ENCODE measurements at regions not wholly inside any gene's neighbourhood (a gene's known extent, or its start where the extent isn't known, plus 50 kb on each side); places are given as distances from the start of the nearest gene placed in this dataset.
A peak's percentile ranks its signal among the peaks of the same experiment; 100 is the strongest.
"Not testable (repeated sequence)": the region's sequence is repeated elsewhere in the genome, so short reads cannot be mapped to it uniquely, and the experiment has no call there.

DNA sequence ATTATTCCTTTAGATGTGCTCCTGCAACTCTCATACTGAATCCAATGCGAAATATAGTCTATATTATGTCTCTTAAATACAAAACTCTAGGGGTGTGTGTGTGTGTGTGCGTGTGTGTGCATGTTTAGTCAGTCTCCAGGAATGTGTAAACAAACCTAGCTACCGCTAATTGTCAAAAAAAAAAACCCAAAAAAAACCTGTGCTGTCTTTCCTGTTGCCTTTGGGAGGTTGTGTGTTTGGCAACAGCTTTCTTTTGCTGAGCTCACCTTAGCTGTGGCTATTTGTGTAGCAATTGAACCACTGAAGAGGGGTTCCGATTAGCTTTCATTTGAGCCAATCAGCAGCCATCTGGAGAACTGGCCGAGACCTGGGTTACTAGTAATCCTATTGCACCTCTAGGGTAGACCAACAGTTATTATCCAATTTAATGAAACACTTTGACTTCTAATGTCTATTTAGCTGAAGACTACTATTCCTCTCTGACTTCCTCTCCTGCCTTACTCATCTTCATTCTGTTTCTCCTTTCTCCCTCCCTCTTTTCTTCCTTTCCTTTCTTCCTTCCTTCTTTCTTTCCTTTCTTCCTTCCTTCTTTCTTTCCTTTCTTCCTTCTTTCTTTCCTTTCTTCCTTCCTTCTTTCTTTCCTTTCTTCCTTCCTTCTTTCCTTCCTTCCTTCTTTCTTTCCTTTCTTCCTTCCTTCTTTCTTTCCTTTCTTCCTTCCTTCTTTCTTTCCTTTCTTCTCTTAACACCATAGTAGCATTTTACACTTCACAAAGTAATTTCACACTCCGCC is 471.1 kb downstream of the GBA3 start:
- no peak for DNase-seq

DNA sequence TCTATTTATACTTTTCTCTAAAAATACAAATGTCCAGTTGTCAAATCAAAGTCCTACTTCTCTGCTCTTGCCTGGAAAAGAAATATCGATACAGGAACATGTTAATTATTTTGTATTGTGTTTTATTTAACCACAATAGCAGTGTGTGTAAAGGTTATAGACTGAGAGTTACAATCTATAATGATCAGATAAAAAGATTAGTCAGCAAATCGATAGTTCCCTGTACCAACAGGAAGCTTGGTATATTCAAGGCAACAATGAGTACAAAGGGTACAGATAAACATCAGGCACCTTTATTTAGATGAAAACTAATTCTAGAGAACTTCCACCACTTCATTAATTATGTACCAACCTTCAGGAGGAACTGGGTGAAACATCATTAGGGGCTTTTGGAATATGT is 469.5 kb downstream of the GBA3 start:
- DNase-seq: no peak

GRCh38 chr4:23161787-23162186 is 469.1 kb downstream of the GBA3 start:
- DNase-seq: no peak

GRCh38 chr4:23153076-23153475 is 460.3 kb downstream of the GBA3 start:
- DNase-seq: no peak

- no peak for DNase-seq
Measured at GRCh38 chr4:23149815-23150214, 457.1 kb downstream of the GBA3 start.

- no peak for DNase-seq
Measured at GRCh38 chr4:23144707-23145106, 452.0 kb downstream of the GBA3 start.

DNA sequence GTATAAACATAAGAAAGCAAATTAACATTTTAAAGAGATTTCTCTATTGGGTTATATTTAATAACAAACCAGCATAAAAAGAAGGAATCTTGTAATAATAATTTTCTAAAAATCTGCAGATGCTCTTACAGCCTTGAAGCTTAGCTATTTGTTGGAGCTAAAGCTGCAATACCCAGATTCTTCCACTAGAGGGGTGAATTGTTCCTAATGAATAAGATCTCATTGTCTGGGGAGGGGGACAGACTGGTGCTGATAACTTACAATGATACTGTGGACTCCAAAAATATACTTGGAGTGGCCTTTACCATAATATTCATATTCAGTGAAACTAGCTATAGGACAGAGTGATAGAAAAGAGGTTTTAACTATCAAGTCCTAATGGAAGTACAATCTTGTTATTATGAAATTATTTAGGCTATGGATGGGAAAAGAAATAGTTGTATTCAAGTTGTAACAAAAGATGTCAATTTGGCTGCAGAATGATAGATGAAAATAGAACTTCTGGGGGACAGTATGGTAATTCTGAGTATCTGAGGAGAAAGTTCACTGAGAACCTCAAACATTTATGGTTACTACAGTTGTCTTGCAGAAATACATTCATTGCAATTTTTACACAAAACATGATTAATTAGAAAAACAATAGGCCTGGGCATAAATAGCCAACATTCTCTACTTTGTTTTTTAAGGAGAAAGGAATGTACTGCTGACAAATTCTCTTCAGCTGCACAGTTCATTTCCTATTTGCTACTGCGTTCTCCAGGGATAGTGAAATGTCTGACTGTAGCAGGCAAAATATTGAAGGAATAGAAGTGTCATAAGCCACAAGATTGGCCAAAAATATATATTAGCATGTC is 443.3 kb downstream of the GBA3 start:
- DNase-seq: peak in 1 of 2 experiments; percentile 69

DNA sequence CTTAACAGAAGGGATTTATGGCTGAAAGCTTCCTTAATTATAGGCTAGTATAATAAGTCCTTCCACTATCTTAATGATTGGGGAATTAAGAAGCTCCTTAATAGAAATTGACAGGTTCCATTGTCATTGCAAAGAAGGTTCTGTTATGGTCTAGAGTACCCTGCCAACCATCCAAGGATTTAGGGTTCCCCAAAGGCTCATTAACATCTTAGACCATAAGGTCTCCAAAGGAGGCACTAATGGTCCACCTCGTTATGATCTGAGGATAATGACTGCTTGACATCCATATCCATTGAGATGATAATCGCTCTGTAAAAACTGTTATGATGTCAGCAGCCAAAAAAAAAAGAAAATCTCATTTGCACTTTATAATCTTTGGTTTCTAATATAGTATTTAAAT is 441.6 kb downstream of the GBA3 start:
- DNase-seq: no peak

DNA sequence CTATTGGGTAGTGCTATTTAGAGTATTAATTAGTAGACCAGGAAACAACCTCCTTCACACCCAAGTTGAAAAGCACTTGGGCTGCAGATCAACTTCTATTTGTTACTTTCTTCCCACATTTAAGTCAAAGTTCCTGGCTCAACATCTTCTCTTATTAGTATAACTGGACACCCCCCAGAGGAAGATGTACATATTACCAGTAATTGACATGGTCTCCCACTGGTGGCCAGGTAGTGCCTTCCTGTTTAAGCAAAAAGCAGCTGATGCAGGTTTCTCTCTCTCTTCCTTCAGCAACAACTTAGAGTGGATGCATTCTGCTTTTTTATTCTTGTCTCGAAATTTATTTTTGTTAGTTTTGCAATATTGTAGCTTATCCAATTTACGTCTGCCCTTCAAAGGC is 438.1 kb downstream of the GBA3 start:
- no peak for DNase-seq

DNA sequence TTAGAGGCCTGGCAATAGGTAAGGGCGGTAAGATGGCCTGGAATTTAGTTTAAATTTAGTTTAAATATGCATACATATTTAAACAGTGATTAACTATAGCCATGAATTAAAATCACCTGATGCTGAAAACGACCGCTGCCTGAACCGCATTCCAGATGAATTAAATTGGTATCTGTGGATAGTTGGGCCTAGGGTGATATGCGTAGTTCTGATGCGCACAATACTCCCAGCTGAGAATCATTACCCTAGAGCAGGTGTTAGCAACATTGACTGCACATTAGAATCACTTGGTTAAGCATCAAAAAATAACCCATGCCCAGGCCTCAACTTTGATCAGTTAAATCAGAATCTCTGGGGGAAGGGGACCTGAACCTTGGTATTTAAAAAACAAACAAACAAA is 432.4 kb downstream of the GBA3 start:
- no peak for DNase-seq

DNA sequence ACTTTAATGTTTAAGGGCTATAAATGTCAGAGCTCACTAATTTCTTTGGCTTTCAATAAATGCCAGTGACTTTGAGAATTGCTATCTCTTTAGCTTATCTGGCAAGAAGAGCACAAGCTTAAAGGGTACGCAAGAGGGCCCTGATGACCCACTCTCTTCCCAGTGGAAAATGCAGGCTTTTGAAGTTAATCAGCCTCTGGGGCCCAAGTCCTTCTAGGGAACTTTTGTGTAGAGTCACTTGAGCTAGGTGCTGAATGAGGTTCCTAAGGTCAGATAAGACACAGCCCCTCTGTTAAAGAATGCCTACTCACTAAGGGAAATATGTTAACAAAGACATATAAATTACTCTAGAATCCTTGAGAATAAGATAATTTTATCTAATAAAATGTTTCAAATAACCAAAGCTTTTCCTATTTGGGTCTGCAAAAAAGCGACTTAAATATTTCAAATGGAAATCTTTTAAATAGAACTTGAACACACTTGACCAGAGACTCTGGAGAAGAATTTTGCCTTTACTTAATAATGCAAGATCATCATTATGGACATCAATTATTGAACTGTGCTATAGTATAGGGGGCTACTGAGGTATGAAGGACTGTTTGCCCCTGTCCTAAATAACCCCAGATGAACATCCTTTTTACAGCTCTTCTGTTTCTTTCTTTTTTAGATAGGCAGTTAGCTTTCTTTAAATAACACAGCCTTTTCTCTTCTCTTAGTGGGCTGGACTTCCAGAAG is 430.1 kb downstream of the GBA3 start:
- DNase-seq: no peak

DNA sequence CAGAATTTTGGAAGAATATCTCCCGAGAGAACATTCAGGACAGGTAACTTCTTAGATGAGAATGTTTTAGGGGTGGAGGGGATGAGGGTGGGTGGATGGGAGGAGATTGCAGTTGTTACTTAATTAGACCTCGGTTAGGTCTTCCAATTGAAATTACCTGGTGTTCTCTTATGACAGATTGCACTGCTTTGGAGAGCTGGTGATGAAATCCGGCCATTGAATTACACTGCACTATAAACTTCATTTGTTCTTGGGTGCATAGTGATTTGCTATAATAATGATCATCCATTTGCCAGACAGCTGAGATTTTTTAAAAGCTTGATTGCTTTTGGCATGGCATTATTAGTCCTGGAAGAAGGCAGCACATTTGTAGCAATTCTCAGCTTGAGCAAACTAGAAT is 427.6 kb downstream of the GBA3 start:
- no peak for DNase-seq

GRCh38 chr4:23117826-23118225 is 425.1 kb downstream of the GBA3 start:
- no peak for DNase-seq

DNA sequence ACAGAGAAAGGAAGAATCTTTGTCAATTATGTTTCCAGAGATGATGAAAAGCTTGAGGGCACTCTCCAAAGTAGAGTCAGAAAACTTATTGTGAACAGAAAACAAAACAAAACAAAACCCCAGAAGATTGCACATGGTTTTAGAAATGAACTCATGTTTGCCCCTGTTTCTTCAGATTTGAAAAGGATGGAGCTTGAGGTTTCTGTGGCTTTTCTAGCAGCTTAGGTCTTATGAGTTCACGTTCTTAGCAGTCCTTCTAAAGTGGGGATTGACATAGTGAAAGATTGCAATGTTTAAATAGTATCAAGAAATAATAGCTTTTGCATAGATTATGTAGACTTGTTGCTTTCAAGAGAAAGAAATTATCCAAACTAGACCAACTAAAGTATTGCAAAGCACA is 421.8 kb downstream of the GBA3 start:
- no peak for DNase-seq

GRCh38 chr4:23113104-23113503 is 420.4 kb downstream of the GBA3 start:
- no peak for DNase-seq

DNA sequence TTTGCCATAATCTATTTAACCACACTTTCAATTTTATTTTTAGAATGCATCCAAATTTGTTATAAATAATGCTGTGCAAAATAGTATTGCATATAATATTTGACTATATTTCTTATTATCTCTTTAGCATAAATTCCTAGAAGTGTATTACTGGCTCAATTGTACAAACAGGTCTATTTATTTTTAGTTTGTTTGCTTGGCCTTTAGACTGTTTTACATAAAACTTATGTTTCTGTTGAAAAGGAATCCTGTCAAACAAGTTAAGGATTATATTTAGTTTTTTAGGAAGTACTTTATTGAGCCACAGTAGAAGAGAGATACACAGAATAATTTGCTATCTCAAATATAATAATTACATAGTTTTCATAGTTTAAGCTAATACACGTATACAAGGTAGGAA is 413.8 kb downstream of the GBA3 start:
- no peak for DNase-seq

DNA sequence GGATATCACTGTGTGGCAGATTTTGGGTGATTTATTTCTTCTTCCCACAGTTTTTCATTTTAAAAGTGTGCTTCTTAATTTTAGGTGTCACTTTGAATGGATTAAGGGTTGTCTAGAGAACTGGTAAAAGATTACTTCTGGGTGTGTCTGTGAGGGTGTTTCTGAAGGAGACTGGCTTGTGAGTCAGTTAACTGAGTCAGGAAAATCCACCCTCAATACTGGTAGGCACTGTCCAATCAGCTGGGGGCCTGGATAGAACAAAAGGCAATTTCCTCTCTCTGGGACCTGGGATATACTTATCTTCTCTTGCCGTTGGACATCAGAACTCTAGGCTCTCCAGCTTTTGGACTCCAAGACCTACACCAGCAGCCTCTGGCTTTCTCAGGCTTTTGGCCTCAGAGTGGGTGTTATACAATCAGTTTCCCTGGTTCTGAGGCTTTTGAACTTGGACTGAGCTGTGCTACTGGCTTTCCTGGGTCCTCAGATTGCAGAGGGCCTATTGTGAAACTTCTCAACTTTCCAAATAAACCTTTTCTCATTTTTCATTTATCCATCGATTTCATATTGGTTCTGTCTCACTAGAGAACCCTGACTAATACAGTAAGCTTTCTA is 413.1 kb downstream of the GBA3 start:
- DNase-seq: no peak

- DNase-seq: no peak
Measured at GRCh38 chr4:23097251-23097650, 404.5 kb downstream of the GBA3 start.

- no peak for DNase-seq
Measured at GRCh38 chr4:23091711-23092110, 399.0 kb downstream of the GBA3 start.

- DNase-seq: no peak
Measured at GRCh38 chr4:23085249-23085568, 392.5 kb downstream of the GBA3 start.

DNA sequence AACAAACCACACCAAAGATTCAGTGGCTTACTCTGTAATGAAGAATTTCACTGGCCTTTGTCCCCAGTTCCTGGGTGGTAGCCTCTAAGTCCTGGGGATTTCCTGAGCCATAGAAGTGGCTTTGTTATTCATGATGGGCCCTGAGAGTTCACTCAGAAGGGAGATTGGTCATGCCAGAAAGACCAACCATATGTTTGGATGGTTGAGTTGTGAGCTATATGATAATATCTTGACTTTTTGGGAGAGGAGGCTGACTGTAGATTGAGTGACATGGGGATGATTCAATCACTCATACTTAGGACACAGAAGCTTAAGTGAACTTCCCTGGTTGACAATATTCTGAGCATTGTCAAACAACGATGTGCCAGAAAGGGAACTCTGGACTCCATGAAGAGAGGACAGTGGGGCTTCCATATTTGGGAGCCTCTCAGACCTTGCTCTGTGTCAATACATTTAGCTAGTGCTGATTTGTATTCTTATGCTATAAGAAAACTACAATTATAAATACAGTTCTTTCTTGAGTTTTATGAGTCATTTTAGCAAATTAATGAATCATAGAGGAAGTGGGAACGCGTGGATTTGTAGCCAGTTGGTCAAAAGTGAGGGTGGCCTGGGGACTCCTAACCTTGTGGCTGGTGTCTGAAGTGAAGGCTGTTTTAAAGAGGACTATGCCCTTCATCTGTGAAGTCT is 392.0 kb downstream of the GBA3 start:
- no peak for DNase-seq

- DNase-seq: no peak
Measured at GRCh38 chr4:23083391-23083790, 390.7 kb downstream of the GBA3 start.

DNA sequence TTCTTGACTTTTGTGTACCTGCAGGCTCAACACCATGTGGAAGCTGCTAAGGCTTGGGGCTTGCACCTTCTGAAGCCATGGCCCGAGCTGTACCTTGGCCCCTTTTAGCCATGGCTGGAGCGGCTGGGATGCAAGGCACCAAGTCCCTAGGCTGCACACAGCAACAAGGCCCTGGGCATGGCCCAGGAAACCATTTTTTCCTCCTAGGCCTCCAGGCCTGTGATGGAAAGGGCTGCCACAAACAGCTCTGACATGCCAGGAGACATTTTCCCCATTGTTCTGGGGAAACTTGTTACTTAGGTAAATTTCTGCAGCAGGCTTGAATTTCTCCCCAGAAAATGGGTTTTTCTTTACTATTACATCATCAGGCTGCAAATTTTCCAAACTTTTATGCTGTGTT is 387.4 kb downstream of the GBA3 start:
- DNase-seq: not testable (repeated sequence)

Data from NCI-H526 (cell line).